CD4-positive, alpha-beta T cell (primary cell): ENCODE measurements at regions not wholly inside any gene's neighbourhood (a gene's known extent, or its start where the extent isn't known, plus 50 kb on each side); places are given as distances from the start of the nearest gene placed in this dataset.

ENCODE experiments used
- ATAC-seq: fragments of 200-7000 bp; cut with Tn5 transposase; one replicate; pipeline ENCODE4 v1.10.0; 2022; ENCODE audit warnings: mild to moderate bottlenecking; ENCODE audit not compliant: poor library complexity
- CTCF ChIA-PET: fragments of 350-600 bp; sonication (Branson Sonifier 250); formaldehyde crosslinking; loops from one replicate; lab custom pipeline; 2021; ENCODE audit warnings: antibody characterized with exemption, inconsistent platforms; lab: Charles Lee
- POLR2A ChIA-PET: fragments of 350-600 bp; sonication (Branson Sonifier 250); formaldehyde crosslinking; loops from one replicate; lab custom pipeline; 2021; ENCODE audit warnings: antibody characterized with exemption, inconsistent platforms; lab: Charles Lee
- DNase-seq, 14 experiments: peaks; one replicate each; pipeline ENCODE4 v3.0.0-alpha.2; 2013 to 2020; ENCODE audit warnings: mixed read lengths in 2 of 14
- H3K27ac ChIP-seq, 2 donors: one replicate each; pipeline versions ENCODE4 v1.5.1 to v1.7.0; 2013; ENCODE audit warnings: low read length in 2 of 2, low read depth in 1 of 2, mild to moderate bottlenecking in 1 of 2
- H3K27me3 ChIP-seq, 2 experiments: 1 replicate in 1 of 2; 2 replicates in 1 of 2; pipeline versions ENCODE4 v1.6.1 to v1.7.0; 2013; ENCODE audit warnings: low read length in 2 of 2, control low read depth in 1 of 2, mild to moderate bottlenecking in 1 of 2, moderate library complexity in 1 of 2; ENCODE audit not compliant: insufficient read depth in 2 of 2, control insufficient read depth in 1 of 2
- H3K36me3 ChIP-seq: one replicate; pipeline ENCODE4 v1.6.1; 2013; ENCODE audit warnings: low read length, control low read depth; ENCODE audit not compliant: insufficient read depth
- H3K4me1 ChIP-seq: one replicate; pipeline ENCODE4 v1.6.1; 2013; ENCODE audit warnings: low read length, control low read depth; ENCODE audit not compliant: insufficient read depth
- H3K4me3 ChIP-seq: one replicate; pipeline ENCODE4 v1.5.1; 2013; ENCODE audit warnings: mild to moderate bottlenecking, low read length, moderate library complexity
- H3K9me3 ChIP-seq, 2 experiments: 1 replicate in 1 of 2; 2 replicates in 1 of 2; pipeline versions ENCODE4 v1.6.1 to v1.7.0; 2013; ENCODE audit warnings: low read length in 2 of 2, mild to moderate bottlenecking in 2 of 2, control low read depth in 1 of 2, moderate library complexity in 1 of 2; ENCODE audit not compliant: control insufficient read depth in 1 of 2, insufficient read depth in 1 of 2
- H3K27ac Mint-ChIP-seq: one replicate; pipeline ENCODE4 v1.8.0; 2020; ENCODE audit warnings: mixed read lengths
- H3K27me3 Mint-ChIP-seq: one replicate; pipeline ENCODE4 v1.8.0; 2021; ENCODE audit warnings: mixed read lengths
- H3K36me3 Mint-ChIP-seq: one replicate; pipeline ENCODE4 v1.8.0; 2021; ENCODE audit warnings: low read depth, mixed read lengths
- H3K4me1 Mint-ChIP-seq: one replicate; pipeline ENCODE4 v1.8.0; 2021; ENCODE audit warnings: low read depth, mixed read lengths
- H3K4me3 Mint-ChIP-seq: one replicate; pipeline ENCODE4 v1.8.0; 2020; ENCODE audit warnings: mild to moderate bottlenecking, mixed read lengths
- H3K9me3 Mint-ChIP-seq: one replicate; pipeline ENCODE4 v1.8.0; 2020; ENCODE audit warnings: mixed read lengths
- CTCF ChIP-seq: fragments of 200-600 bp; IDR thresholded peaks from one replicate; pipeline ENCODE4 v1.8.0; 2022; ENCODE audit warnings: antibody characterized with exemption, mild to moderate bottlenecking
- intact Hi-C, 2 experiments: fragments of 100-400 bp; cut with DNase I in 1 of 2; cut with micrococcal nuclease in 1 of 2; formaldehyde crosslinking; loops; one replicate each; pipeline versions ENCODE4 v1.15.1 to v1.9.0; 2023 to 2025; cut with DNase I, micrococcal nuclease

- H3K27ac Mint-ChIP-seq: no peak overlapping the region
- Histone ChIP-seq H3K27ac (no peak overlapping the region), H3K4me3 (no peak overlapping the region), H3K36me3 (no peaks in the 10 kb centered on the region), H3K27me3 (no peaks in the 10 kb centered on the region), H3K4me1 (no peaks in the 10 kb centered on the region), H3K9me3 (no peaks in the 10 kb centered on the region)
- no peaks in the 10 kb centered on the region for H3K36me3 Mint-ChIP-seq
- no peak for TF ChIP-seq CTCF
- DNase-seq: no peak
- no peaks in the 10 kb centered on the region for H3K4me1 Mint-ChIP-seq
- no peak overlapping the region for H3K4me3 Mint-ChIP-seq
- no peak for ATAC-seq
- CTCF ChIA-PET: interaction anchor here (1.8 kb wide), 1 partner anchor 8 kb away, joined by 3 read pairs; no protein-coding TSS in a partner anchor
- no peaks in the 10 kb centered on the region for H3K9me3 Mint-ChIP-seq
- intact Hi-C loops: no loop called here
- POLR2A ChIA-PET: no interaction called here
- H3K27me3 Mint-ChIP-seq: no peaks in the 10 kb centered on the region
These were observed 213.4 kb downstream of the GAS1 start for GRCh38 chr9:86733929-86734328.

GRCh38 chr9:86732514-86733171 is 214.7 kb downstream of the GAS1 start:
- intact Hi-C loops: no loop called here
- H3K27ac Mint-ChIP-seq: no peak overlapping the region
- Histone ChIP-seq H3K36me3 (no peaks in the 10 kb centered on the region), H3K9me3 (no peaks in the 10 kb centered on the region), H3K4me1 (no peaks in the 10 kb centered on the region), H3K27ac (no peak overlapping the region), H3K27me3 (no peaks in the 10 kb centered on the region), H3K4me3 (no peak overlapping the region)
- no peaks in the 10 kb centered on the region for H3K27me3 Mint-ChIP-seq
- CTCF ChIA-PET: no interaction called here
- H3K36me3 Mint-ChIP-seq: no peaks in the 10 kb centered on the region
- ATAC-seq (no peak), DNase-seq (no peak)
- TF ChIP-seq CTCF: no peak
- no peaks in the 10 kb centered on the region for H3K4me1 Mint-ChIP-seq
- no peak overlapping the region for H3K4me3 Mint-ChIP-seq
- POLR2A ChIA-PET: no interaction called here
- no peaks in the 10 kb centered on the region for H3K9me3 Mint-ChIP-seq

- Mint-ChIP-seq H3K4me3 (no peak overlapping the region), H3K4me1 (no peaks in the 10 kb centered on the region), H3K27me3 (no peaks in the 10 kb centered on the region), H3K9me3 (no peaks in the 10 kb centered on the region), H3K27ac (no peak overlapping the region), H3K36me3 (no peaks in the 10 kb centered on the region)
- H3K4me1 ChIP-seq: no peaks in the 10 kb centered on the region
- DNase-seq (no peak), ATAC-seq (no peak)
- intact Hi-C loops: no loop called here
- no peaks in the 10 kb centered on the region for H3K27me3 ChIP-seq
- ChIA-PET POLR2A (no interaction called here), CTCF (no interaction called here)
- no peak for TF ChIP-seq CTCF
- no peaks in the 10 kb centered on the region for H3K36me3 ChIP-seq
- H3K4me3 ChIP-seq: no peak overlapping the region
- H3K27ac ChIP-seq: no peak overlapping the region
- H3K9me3 ChIP-seq: no peaks in the 10 kb centered on the region
These were observed 215.7 kb downstream of the GAS1 start for GRCh38 chr9:86731511-86732063.
